Fibroblast of lung (primary cell): ENCODE measurements at regions not wholly inside any gene's neighbourhood (a gene's known extent, or its start where the extent isn't known, plus 50 kb on each side); places are given as distances from the start of the nearest gene placed in this dataset.

Experiments
- DNase-seq, 2 donors: peaks; one replicate each; pipeline versions ENCODE4 v3.0.0 to v3.0.0-alpha.2; 2010; ENCODE audit warnings: low read depth in 2 of 2
- H2AFZ ChIP-seq: 2 replicates; pipeline ENCODE4 v1.5.1; 2012; ENCODE audit warnings: low read length, control low read depth, inconsistent platforms
- H3K27ac ChIP-seq: 2 replicates; pipeline ENCODE4 v1.5.1; 2011; ENCODE audit warnings: low read length, control low read depth; ENCODE audit not compliant: insufficient read depth
- H3K27me3 ChIP-seq: 2 replicates; pipeline ENCODE4 v1.5.1; 2011; ENCODE audit warnings: mild to moderate bottlenecking, low read length; ENCODE audit not compliant: control insufficient read depth, insufficient read depth
- H3K36me3 ChIP-seq: 2 replicates; pipeline ENCODE4 v1.5.1; 2011; ENCODE audit warnings: low read length; ENCODE audit not compliant: control insufficient read depth, insufficient read depth
- H3K4me1 ChIP-seq: 2 replicates; pipeline ENCODE4 v1.5.1; 2011; ENCODE audit warnings: low read length; ENCODE audit not compliant: control insufficient read depth, insufficient read depth; ENCODE audit errors: extremely low read depth
- H3K4me2 ChIP-seq: 2 replicates; pipeline ENCODE4 v1.5.1; 2011; ENCODE audit warnings: low read length, control low read depth; ENCODE audit not compliant: insufficient read depth; ENCODE audit errors: extremely low read depth
- H3K4me3 ChIP-seq, 4 experiments: fragments of 200-600 bp in 1 of 4; sonication (generic) in 1 of 4; replicated peaks in 1 of 4; 2 replicates each; pipeline ENCODE4 v1.5.1; 2011 to 2016; ENCODE audit warnings: low read length in 4 of 4, low read depth in 3 of 4, mild to moderate bottlenecking in 3 of 4, control low read depth in 2 of 4, inconsistent platforms in 1 of 4, mixed read lengths in 1 of 4; ENCODE audit not compliant: insufficient read depth in 1 of 4; ENCODE audit errors: control extremely low read depth in 1 of 4
- H3K79me2 ChIP-seq: 2 replicates; pipeline ENCODE4 v1.5.1; 2012; ENCODE audit warnings: mild to moderate bottlenecking, low read length, inconsistent platforms; ENCODE audit not compliant: control insufficient read depth, insufficient read depth
- H3K9ac ChIP-seq: 2 replicates; pipeline ENCODE4 v1.5.1; 2011; ENCODE audit warnings: mild to moderate bottlenecking, low read length, control low read depth; ENCODE audit not compliant: insufficient read depth
- H3K9me3 ChIP-seq: 2 replicates; pipeline ENCODE4 v1.5.1; 2012; ENCODE audit warnings: low read depth, low read length; ENCODE audit not compliant: control insufficient read depth, insufficient read depth
- H4K20me1 ChIP-seq: 2 replicates; pipeline ENCODE4 v1.5.1; 2011; ENCODE audit warnings: low read length; ENCODE audit not compliant: control insufficient read depth, insufficient read depth; ENCODE audit errors: extremely low read depth
- EZH2 ChIP-seq: IDR thresholded peaks from 2 replicates; pipeline ENCODE4 v1.5.1; 2012; ENCODE audit warnings: low read length, control low read depth, mild to moderate bottlenecking; ENCODE audit errors: missing control alignments
- TF ChIP-seq, protein P1 (sequence below), 2 donors: IDR thresholded peaks in 1 of 2; conservative IDR thresholded peaks in 1 of 2; 1 replicate in 1 of 2; 2 replicates in 1 of 2; pipeline ENCODE4 v1.5.1; 2011 to 2012; ENCODE audit warnings: low read length in 2 of 2, control low read depth in 1 of 2, inconsistent platforms in 1 of 2, low read depth in 1 of 2, mild to moderate bottlenecking in 1 of 2

DNA sequence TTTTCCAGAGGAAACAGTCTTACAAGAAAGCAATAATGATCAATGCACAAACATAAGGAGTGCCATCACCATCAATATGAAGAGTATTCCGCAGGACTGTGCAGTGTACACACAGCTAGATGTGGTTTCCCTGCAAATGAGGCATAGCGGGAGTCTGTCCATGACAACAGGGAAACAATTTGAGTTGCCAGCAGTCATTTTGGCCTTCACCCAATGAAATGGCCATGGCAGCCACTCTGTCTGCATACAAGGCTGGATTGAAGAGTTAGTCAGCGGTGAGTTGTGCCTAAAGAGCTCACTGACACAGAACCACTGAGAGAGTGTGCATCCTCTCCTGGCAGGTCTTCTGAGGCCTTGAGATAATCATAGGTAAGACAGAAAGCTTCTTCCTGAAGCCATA is 303.3 kb downstream of the IPMK start:
- TF ChIP-seq EZH2 = no peak
- TF ChIP-seq, protein P1, sequence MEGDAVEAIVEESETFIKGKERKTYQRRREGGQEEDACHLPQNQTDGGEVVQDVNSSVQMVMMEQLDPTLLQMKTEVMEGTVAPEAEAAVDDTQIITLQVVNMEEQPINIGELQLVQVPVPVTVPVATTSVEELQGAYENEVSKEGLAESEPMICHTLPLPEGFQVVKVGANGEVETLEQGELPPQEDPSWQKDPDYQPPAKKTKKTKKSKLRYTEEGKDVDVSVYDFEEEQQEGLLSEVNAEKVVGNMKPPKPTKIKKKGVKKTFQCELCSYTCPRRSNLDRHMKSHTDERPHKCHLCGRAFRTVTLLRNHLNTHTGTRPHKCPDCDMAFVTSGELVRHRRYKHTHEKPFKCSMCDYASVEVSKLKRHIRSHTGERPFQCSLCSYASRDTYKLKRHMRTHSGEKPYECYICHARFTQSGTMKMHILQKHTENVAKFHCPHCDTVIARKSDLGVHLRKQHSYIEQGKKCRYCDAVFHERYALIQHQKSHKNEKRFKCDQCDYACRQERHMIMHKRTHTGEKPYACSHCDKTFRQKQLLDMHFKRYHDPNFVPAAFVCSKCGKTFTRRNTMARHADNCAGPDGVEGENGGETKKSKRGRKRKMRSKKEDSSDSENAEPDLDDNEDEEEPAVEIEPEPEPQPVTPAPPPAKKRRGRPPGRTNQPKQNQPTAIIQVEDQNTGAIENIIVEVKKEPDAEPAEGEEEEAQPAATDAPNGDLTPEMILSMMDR (conservative IDR thresholded peaks at IDR 0.05 in 1 of 2, IDR thresholded peaks at IDR 0.05 in 1 of 2; ENCODE audit: low read depth in 1 of 2, low read length in 2 of 2) = no peak
- Histone ChIP-seq H3K4me2 (no peak overlapping the region), H3K4me1 (no peaks in the 10 kb centered on the region), H3K4me3 (no peak overlapping the region), H3K79me2 (no peaks in the 10 kb centered on the region), H3K9ac (no peak overlapping the region), H3K27me3 (no peaks in the 10 kb centered on the region), H3K9me3 (no peaks in the 10 kb centered on the region), H4K20me1 (no peaks in the 10 kb centered on the region), H3K27ac (no peak overlapping the region), H2AFZ (no peak overlapping the region), H3K36me3 (no peaks in the 10 kb centered on the region)
- peak in 1 of 2 donors; percentile 93 for DNase-seq

DNA sequence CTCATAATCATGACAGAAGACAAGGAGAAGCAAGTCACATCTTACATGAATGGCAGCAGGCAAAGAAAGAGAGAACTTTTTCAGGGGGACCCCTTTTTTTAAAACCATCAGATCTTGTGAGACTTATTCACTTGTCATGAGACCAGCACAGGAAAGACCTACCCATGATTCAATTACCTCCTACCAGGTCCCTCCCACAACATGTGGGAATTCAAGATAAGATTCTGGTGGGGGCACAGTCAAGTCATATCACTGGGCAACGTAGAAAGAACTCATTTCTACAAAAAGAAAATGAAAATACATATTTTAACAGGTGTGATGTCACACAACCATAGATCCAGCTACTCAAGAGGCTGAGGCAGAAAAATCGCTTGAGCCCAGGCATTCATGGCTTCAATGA is 304.1 kb downstream of the IPMK start:
- Histone ChIP-seq H3K79me2 (no peaks in the 10 kb centered on the region), H3K4me3 (no peak overlapping the region), H4K20me1 (no peaks in the 10 kb centered on the region), H3K4me2 (no peak overlapping the region), H3K9ac (no peak overlapping the region), H3K4me1 (no peaks in the 10 kb centered on the region), H3K27me3 (no peaks in the 10 kb centered on the region), H3K36me3 (no peaks in the 10 kb centered on the region), H3K9me3 (no peaks in the 10 kb centered on the region), H3K27ac (no peak overlapping the region), H2AFZ (no peak overlapping the region)
- no peak for DNase-seq
- no peak for TF ChIP-seq EZH2

DNA sequence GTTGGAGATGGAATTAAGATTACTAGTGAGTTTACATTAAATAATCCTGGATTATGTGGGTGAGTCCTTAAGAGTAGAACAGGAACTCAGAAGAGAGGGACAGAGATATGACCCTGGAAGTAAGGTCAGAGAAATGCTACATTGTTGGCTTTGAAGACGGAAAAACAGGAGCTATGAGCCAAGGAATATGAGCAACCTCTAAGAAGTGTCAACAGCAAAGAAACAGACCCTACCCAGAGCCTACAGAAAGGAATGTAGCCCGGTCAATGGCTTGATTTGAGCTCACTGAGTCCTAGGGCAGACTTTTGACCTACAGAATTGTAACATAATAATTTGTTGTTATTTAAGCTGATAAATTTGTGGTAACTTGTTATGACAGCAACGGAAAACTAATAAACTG is 304.9 kb downstream of the IPMK start:
- H3K27ac ChIP-seq = no peak overlapping the region
- no peaks in the 10 kb centered on the region for H3K4me1 ChIP-seq
- H3K9ac ChIP-seq = no peak overlapping the region
- no peaks in the 10 kb centered on the region for H4K20me1 ChIP-seq
- H3K9me3 ChIP-seq = no peaks in the 10 kb centered on the region
- no peak overlapping the region for H2AFZ ChIP-seq
- H3K4me3 ChIP-seq = no peak overlapping the region
- no peaks in the 10 kb centered on the region for H3K79me2 ChIP-seq
- H3K27me3 ChIP-seq = no peaks in the 10 kb centered on the region
- no peaks in the 10 kb centered on the region for H3K36me3 ChIP-seq
- no peak for TF ChIP-seq EZH2
- TF ChIP-seq, protein P1 (conservative IDR thresholded peaks at IDR 0.05 in 1 of 2, IDR thresholded peaks at IDR 0.05 in 1 of 2; ENCODE audit: low read depth in 1 of 2, low read length in 2 of 2) = no peak
- no peak overlapping the region for H3K4me2 ChIP-seq
- DNase-seq = no peak
